ENCODE measurements at regions not wholly inside any gene's neighbourhood (a gene's known extent, or its start where the extent isn't known, plus 50 kb on each side); places are given as distances from the start of the nearest gene placed in this dataset.

GRCh38 chr20:23188377-23189169 lies 102.4 kb upstream of the CD93 start:
- H3K27me3 Mint-ChIP-seq (ENCODE audit: low read depth) = no peaks in the 10 kb centered on the region
- intact Hi-C loops (cut with micrococcal nuclease) = no loop called here
- H3K36me3 Mint-ChIP-seq (ENCODE audit: low read depth) = no peaks in the 10 kb centered on the region
- H3K27ac Mint-ChIP-seq = no peak overlapping the region
- H3K9me3 Mint-ChIP-seq = peaks cover 1% of the 10 kb centered on the region
- no peak for DNase-seq
- no peak overlapping the region for H3K4me3 Mint-ChIP-seq
- CTCF ChIA-PET = no interaction called here
- no peaks in the 10 kb centered on the region for H3K4me1 Mint-ChIP-seq (ENCODE audit: low read depth)

GRCh38 chr20:23187751-23188150 lies 101.6 kb upstream of the CD93 start:
- no peak overlapping the region for H3K27ac Mint-ChIP-seq
- H3K9me3 Mint-ChIP-seq = peaks cover 1% of the 10 kb centered on the region
- no peaks in the 10 kb centered on the region for H3K27me3 Mint-ChIP-seq (ENCODE audit: low read depth)
- intact Hi-C loops (cut with micrococcal nuclease) = no loop called here
- DNase-seq = no peak
- no peaks in the 10 kb centered on the region for H3K4me1 Mint-ChIP-seq (ENCODE audit: low read depth)
- CTCF ChIA-PET = no interaction called here
- no peaks in the 10 kb centered on the region for H3K36me3 Mint-ChIP-seq (ENCODE audit: low read depth)
- H3K4me3 Mint-ChIP-seq = no peak overlapping the region

GRCh38 chr20:23186808-23187207 lies 100.7 kb upstream of the CD93 start:
- Mint-ChIP-seq H3K4me3 (no peak overlapping the region), H3K4me1 (ENCODE audit: low read depth) (no peaks in the 10 kb centered on the region), H3K9me3 (peaks cover 2% of the 10 kb centered on the region), H3K27ac (no peak overlapping the region), H3K27me3 (ENCODE audit: low read depth) (no peaks in the 10 kb centered on the region), H3K36me3 (ENCODE audit: low read depth) (no peaks in the 10 kb centered on the region)
- DNase-seq = no peak
- intact Hi-C loops (cut with micrococcal nuclease) = no loop called here
- CTCF ChIA-PET = no interaction called here

GRCh38 chr20:23180451-23180921 lies 94.4 kb upstream of the CD93 start:
- Mint-ChIP-seq H3K27me3 (ENCODE audit: low read depth) (peaks cover 3% of the 10 kb centered on the region), H3K27ac (no peak overlapping the region), H3K4me3 (no peak overlapping the region), H3K9me3 (peaks cover 3% of the 10 kb centered on the region), H3K4me1 (ENCODE audit: low read depth) (no peaks in the 10 kb centered on the region), H3K36me3 (ENCODE audit: low read depth) (no peaks in the 10 kb centered on the region)
- DNase-seq = no peak
- CTCF ChIA-PET = interaction anchor here (1.0 kb wide), 1 partner anchor 21 kb away, joined by 3 read pairs; no protein-coding TSS in a partner anchor
- intact Hi-C loops (cut with micrococcal nuclease) = no loop called here

GRCh38 chr20:23179766-23180403 lies 93.8 kb upstream of the CD93 start:
- Mint-ChIP-seq H3K4me1 (ENCODE audit: low read depth) (no peaks in the 10 kb centered on the region), H3K36me3 (ENCODE audit: low read depth) (no peaks in the 10 kb centered on the region), H3K4me3 (no peak overlapping the region), H3K27me3 (ENCODE audit: low read depth) (peaks cover 6% of the 10 kb centered on the region), H3K9me3 (peaks cover 3% of the 10 kb centered on the region), H3K27ac (no peak overlapping the region)
- DNase-seq = no peak
- intact Hi-C loops (cut with micrococcal nuclease) = no loop called here
- CTCF ChIA-PET = interaction anchor here (1.0 kb wide), 1 partner anchor 22 kb away, joined by 3 read pairs; no protein-coding TSS in a partner anchor

GRCh38 chr20:23178806-23179205 lies 92.7 kb upstream of the CD93 start:
- intact Hi-C loops (cut with micrococcal nuclease) = no loop called here
- no peaks in the 10 kb centered on the region for H3K4me1 Mint-ChIP-seq (ENCODE audit: low read depth)
- DNase-seq = no peak
- peaks cover 1% of the 10 kb centered on the region for H3K9me3 Mint-ChIP-seq
- no peak overlapping the region for H3K4me3 Mint-ChIP-seq
- CTCF ChIA-PET = no interaction called here
- no peaks in the 10 kb centered on the region for H3K36me3 Mint-ChIP-seq (ENCODE audit: low read depth)
- no peak overlapping the region for H3K27ac Mint-ChIP-seq
- peaks cover 6% of the 10 kb centered on the region for H3K27me3 Mint-ChIP-seq (ENCODE audit: low read depth)

GRCh38 chr20:23174821-23175220 lies 88.7 kb upstream of the CD93 start:
- Mint-ChIP-seq H3K27me3 (ENCODE audit: low read depth) (peaks cover 6% of the 10 kb centered on the region), H3K36me3 (ENCODE audit: low read depth) (no peaks in the 10 kb centered on the region), H3K4me1 (ENCODE audit: low read depth) (no peaks in the 10 kb centered on the region), H3K4me3 (no peak overlapping the region), H3K9me3 (no peaks in the 10 kb centered on the region), H3K27ac (no peak overlapping the region)
- no peak for DNase-seq
- CTCF ChIA-PET = no interaction called here
- intact Hi-C loops (cut with micrococcal nuclease) = no loop called here

- Mint-ChIP-seq H3K9me3 (no peaks in the 10 kb centered on the region), H3K27me3 (ENCODE audit: low read depth) (no peaks in the 10 kb centered on the region), H3K4me1 (ENCODE audit: low read depth) (no peaks in the 10 kb centered on the region)
These were observed 81.3 kb upstream of the CD93 start for GRCh38 chr20:23167431-23167830.

GRCh38 chr20:23166563-23166962 lies 80.4 kb upstream of the CD93 start:
- no peaks in the 10 kb centered on the region for H3K9me3 Mint-ChIP-seq
- CTCF ChIA-PET = no interaction called here

More at GRCh38 chr20:23167431-23167830, 81.3 kb upstream of the CD93 start:
- Mint-ChIP-seq H3K36me3 (ENCODE audit: low read depth) (no peaks in the 10 kb centered on the region), H3K4me3 (no peak overlapping the region), H3K27ac (no peak overlapping the region)
- CTCF ChIA-PET = no interaction called here
- DNase-seq = no peak
- intact Hi-C loops (cut with micrococcal nuclease) = no loop called here

GRCh38 chr20:23165964-23166363 lies 79.8 kb upstream of the CD93 start:
- H3K27ac Mint-ChIP-seq = no peak overlapping the region
- H3K4me3 Mint-ChIP-seq = no peak overlapping the region

More at GRCh38 chr20:23166563-23166962, 80.4 kb upstream of the CD93 start:
- no peaks in the 10 kb centered on the region for H3K4me1 Mint-ChIP-seq (ENCODE audit: low read depth)
- H3K4me3 Mint-ChIP-seq = no peak overlapping the region
- H3K36me3 Mint-ChIP-seq (ENCODE audit: low read depth) = no peaks in the 10 kb centered on the region
- no peaks in the 10 kb centered on the region for H3K27me3 Mint-ChIP-seq (ENCODE audit: low read depth)
- intact Hi-C loops (cut with micrococcal nuclease) = no loop called here
- DNase-seq = no peak
- H3K27ac Mint-ChIP-seq = no peak overlapping the region

GRCh38 chr20:23165307-23165750 lies 79.2 kb upstream of the CD93 start:
- Mint-ChIP-seq H3K4me1 (ENCODE audit: low read depth) (no peaks in the 10 kb centered on the region), H3K36me3 (ENCODE audit: low read depth) (no peaks in the 10 kb centered on the region), H3K27me3 (ENCODE audit: low read depth) (no peaks in the 10 kb centered on the region), H3K27ac (no peak overlapping the region), H3K9me3 (no peaks in the 10 kb centered on the region), H3K4me3 (no peak overlapping the region)
- DNase-seq = no peak
- CTCF ChIA-PET = interaction anchor here (1.2 kb wide), 1 partner anchor 19 kb away, joined by 3 read pairs; no protein-coding TSS in a partner anchor
- intact Hi-C loops (cut with micrococcal nuclease) = no loop called here

More at GRCh38 chr20:23165964-23166363, 79.8 kb upstream of the CD93 start:
- intact Hi-C loops (cut with micrococcal nuclease) = no loop called here
- DNase-seq = no peak
- no peaks in the 10 kb centered on the region for H3K36me3 Mint-ChIP-seq (ENCODE audit: low read depth)
- no peaks in the 10 kb centered on the region for H3K9me3 Mint-ChIP-seq
- CTCF ChIA-PET = interaction anchor here (1.2 kb wide), 1 partner anchor 19 kb away, joined by 3 read pairs; no protein-coding TSS in a partner anchor
- H3K27me3 Mint-ChIP-seq (ENCODE audit: low read depth) = no peaks in the 10 kb centered on the region
- no peaks in the 10 kb centered on the region for H3K4me1 Mint-ChIP-seq (ENCODE audit: low read depth)

- DNase-seq = no peak
These were observed 78.1 kb upstream of the CD93 start for GRCh38 chr20:23164176-23164601.

GRCh38 chr20:23163562-23163961 lies 77.4 kb upstream of the CD93 start:
- H3K27ac Mint-ChIP-seq = no peak overlapping the region
- no peak overlapping the region for H3K4me3 Mint-ChIP-seq
- no peaks in the 10 kb centered on the region for H3K36me3 Mint-ChIP-seq (ENCODE audit: low read depth)
- H3K27me3 Mint-ChIP-seq (ENCODE audit: low read depth) = no peaks in the 10 kb centered on the region
- peaks cover 3% of the 10 kb centered on the region for H3K4me1 Mint-ChIP-seq (ENCODE audit: low read depth)
- CTCF ChIA-PET = no interaction called here
- no peaks in the 10 kb centered on the region for H3K9me3 Mint-ChIP-seq
- no peak for DNase-seq
- intact Hi-C loops (cut with micrococcal nuclease) = no loop called here

More at GRCh38 chr20:23164176-23164601, 78.1 kb upstream of the CD93 start:
- Mint-ChIP-seq H3K27ac (no peak overlapping the region), H3K4me1 (ENCODE audit: low read depth) (peaks cover 3% of the 10 kb centered on the region), H3K4me3 (no peak overlapping the region), H3K36me3 (ENCODE audit: low read depth) (no peaks in the 10 kb centered on the region), H3K27me3 (ENCODE audit: low read depth) (no peaks in the 10 kb centered on the region), H3K9me3 (no peaks in the 10 kb centered on the region)
- CTCF ChIA-PET = no interaction called here
- intact Hi-C loops (cut with micrococcal nuclease) = no loop called here

All from activated naive CD4-positive, alpha-beta T cell treated with anti-CD3 and anti-CD28 coated beads for 36 hours (primary cell).